Esophagus (tissue), 2 donors: ENCODE measurements at regions not wholly inside any gene's neighbourhood (a gene's known extent, or its start where the extent isn't known, plus 50 kb on each side); places are given as distances from the start of the nearest gene placed in this dataset.

ENCODE experiments used
- H3K27ac ChIP-seq, 2 donors: one replicate each; pipeline ENCODE4 v1.5.1; 2013; ENCODE audit warnings: low read depth in 2 of 2, mild to moderate bottlenecking in 2 of 2, inconsistent platforms in 1 of 2, low read length in 1 of 2, moderate library complexity in 1 of 2
- H3K27me3 ChIP-seq, 2 donors: one replicate each; pipeline ENCODE4 v1.6.1; 2013; ENCODE audit warnings: low read length in 2 of 2, control low read depth in 1 of 2, mild to moderate bottlenecking in 1 of 2; ENCODE audit not compliant: insufficient read depth in 2 of 2, control insufficient read depth in 1 of 2
- H3K36me3 ChIP-seq, 2 donors: one replicate each; pipeline ENCODE4 v1.6.1; 2013; ENCODE audit warnings: low read length in 1 of 2; ENCODE audit not compliant: control insufficient read depth in 2 of 2, insufficient read depth in 2 of 2
- H3K4me1 ChIP-seq, 2 donors: one replicate each; pipeline ENCODE4 v1.6.1; 2013; ENCODE audit warnings: low read length in 1 of 2; ENCODE audit not compliant: control insufficient read depth in 2 of 2, insufficient read depth in 2 of 2
- H3K4me3 ChIP-seq, 2 donors: one replicate each; pipeline ENCODE4 v1.5.1; 2013; ENCODE audit warnings: low read length in 2 of 2, mild to moderate bottlenecking in 2 of 2, low read depth in 1 of 2, moderate library complexity in 1 of 2
- H3K9me3 ChIP-seq, 2 donors: one replicate each; pipeline ENCODE4 v1.6.1; 2013; ENCODE audit warnings: mild to moderate bottlenecking in 2 of 2, low read depth in 1 of 2, low read length in 1 of 2, moderate library complexity in 1 of 2; ENCODE audit not compliant: control insufficient read depth in 2 of 2, insufficient read depth in 1 of 2
- WGBS, 2 donors: extraction: QIAGEN DNeasy Blood & Tissue Kit; methylation state at CpG; one replicate each; pipeline ENCODE4 v1.1.7; 2013; 5-methylcytosine and 5-hydroxymethylcytosine counted together
- donor health status: healthy with polysubstance abuse.
- donor health status: Bipolar disorder and iron deficiency.

- H3K27me3 ChIP-seq = no peaks in the 10 kb centered on the region
- H3K27ac ChIP-seq = peak overlapping the region in 1 of 2 donors; percentile 33
- no peak overlapping the region for H3K4me3 ChIP-seq
- WGBS, 2 donors = 48 to 61% methylated on average over 3 of the region's 3 CpGs
- peaks cover 0 to 5% of the 10 kb centered on the region in 2 donors for H3K4me1 ChIP-seq
- H3K9me3 ChIP-seq = no peaks in the 10 kb centered on the region
- H3K36me3 ChIP-seq = no peaks in the 10 kb centered on the region
These were observed 186.0 kb downstream of the TMTC3 start for GRCh38 chr12:88328090-88328489.

- H3K27ac ChIP-seq = peak overlapping the region in 1 of 2 donors; percentile 34
- H3K27me3 ChIP-seq = no peaks in the 10 kb centered on the region
- no peaks in the 10 kb centered on the region for H3K36me3 ChIP-seq
- no peak overlapping the region for H3K4me3 ChIP-seq
- peaks cover 0 to 5% of the 10 kb centered on the region in 2 donors for H3K4me1 ChIP-seq
- no peaks in the 10 kb centered on the region for H3K9me3 ChIP-seq
These were observed 187.7 kb downstream of the TMTC3 start for GRCh38 chr12:88329833-88330232.

GRCh38 chr12:88334271-88334670 lies 192.2 kb downstream of the TMTC3 start:
- Histone ChIP-seq H3K4me3 (no peak overlapping the region), H3K9me3 (no peaks in the 10 kb centered on the region), H3K4me1 (no peaks in the 10 kb centered on the region), H3K27ac (peak overlapping the region in 1 of 2 donors; percentile 79), H3K36me3 (no peaks in the 10 kb centered on the region), H3K27me3 (no peaks in the 10 kb centered on the region)
- 47 to 67% methylated on average over 3 of the region's 3 CpGs for WGBS, 2 donors

- no peak overlapping the region for H3K27ac ChIP-seq
- no peak overlapping the region for H3K4me3 ChIP-seq
- H3K4me1 ChIP-seq = no peaks in the 10 kb centered on the region
- H3K27me3 ChIP-seq = no peaks in the 10 kb centered on the region
- no peaks in the 10 kb centered on the region for H3K36me3 ChIP-seq
- 67 to 68% methylated on average over 8 of the region's 8 CpGs for WGBS, 2 donors
- no peaks in the 10 kb centered on the region for H3K9me3 ChIP-seq
These were observed 194.1 kb downstream of the TMTC3 start for GRCh38 chr12:88336076-88336739.

- Histone ChIP-seq H3K27ac (no peak overlapping the region), H3K36me3 (no peaks in the 10 kb centered on the region), H3K27me3 (no peaks in the 10 kb centered on the region), H3K9me3 (no peaks in the 10 kb centered on the region), H3K4me3 (no peak overlapping the region), H3K4me1 (no peaks in the 10 kb centered on the region)
- WGBS, 2 donors = 0% methylated on average over 1 of the region's 1 CpG
These were observed 196.4 kb downstream of the TMTC3 start for GRCh38 chr12:88338486-88338885.

GRCh38 chr12:88339254-88339949 lies 197.3 kb downstream of the TMTC3 start:
- 51 to 86% methylated on average over 1 of the region's 1 CpG for WGBS, 2 donors
- H3K4me1 ChIP-seq = no peaks in the 10 kb centered on the region
- H3K27ac ChIP-seq = no peak overlapping the region
- H3K9me3 ChIP-seq = no peaks in the 10 kb centered on the region
- H3K36me3 ChIP-seq = no peaks in the 10 kb centered on the region
- no peaks in the 10 kb centered on the region for H3K27me3 ChIP-seq
- no peak overlapping the region for H3K4me3 ChIP-seq

GRCh38 chr12:88339966-88340365 lies 197.9 kb downstream of the TMTC3 start:
- no peaks in the 10 kb centered on the region for H3K9me3 ChIP-seq
- no peaks in the 10 kb centered on the region for H3K36me3 ChIP-seq
- no peaks in the 10 kb centered on the region for H3K4me1 ChIP-seq
- no peak overlapping the region for H3K27ac ChIP-seq
- no peak overlapping the region for H3K4me3 ChIP-seq
- 37 to 54% methylated on average over 1 of the region's 1 CpG for WGBS, 2 donors
- no peaks in the 10 kb centered on the region for H3K27me3 ChIP-seq

GRCh38 chr12:88342251-88342806 lies 200.2 kb downstream of the TMTC3 start:
- no peak overlapping the region for H3K4me3 ChIP-seq
- no peaks in the 10 kb centered on the region for H3K36me3 ChIP-seq

GRCh38 chr12:88351146-88351545 lies 209.0 kb downstream of the TMTC3 start:
- Histone ChIP-seq H3K36me3 (no peaks in the 10 kb centered on the region), H3K4me1 (no peaks in the 10 kb centered on the region), H3K4me3 (no peak overlapping the region)

More at GRCh38 chr12:88342251-88342806, 200.2 kb downstream of the TMTC3 start:
- no peak overlapping the region for H3K27ac ChIP-seq
- H3K27me3 ChIP-seq = no peaks in the 10 kb centered on the region
- no peaks in the 10 kb centered on the region for H3K4me1 ChIP-seq
- H3K9me3 ChIP-seq = no peaks in the 10 kb centered on the region

GRCh38 chr12:88354691-88355090 lies 212.6 kb downstream of the TMTC3 start:
- H3K4me3 ChIP-seq = no peak overlapping the region
- no peaks in the 10 kb centered on the region for H3K4me1 ChIP-seq
- H3K9me3 ChIP-seq = no peaks in the 10 kb centered on the region
- no peak overlapping the region for H3K27ac ChIP-seq
- no peaks in the 10 kb centered on the region for H3K27me3 ChIP-seq
- no peaks in the 10 kb centered on the region for H3K36me3 ChIP-seq
- 79 to 81% methylated on average over 4 of the region's 4 CpGs for WGBS, 2 donors

More at GRCh38 chr12:88351146-88351545, 209.0 kb downstream of the TMTC3 start:
- H3K27me3 ChIP-seq = no peaks in the 10 kb centered on the region
- H3K27ac ChIP-seq = no peak overlapping the region
- no peaks in the 10 kb centered on the region for H3K9me3 ChIP-seq
